GM20000 (cell line): ENCODE measurements at regions not wholly inside any gene's neighbourhood (a gene's known extent, or its start where the extent isn't known, plus 50 kb on each side); places are given as distances from the start of the nearest gene placed in this dataset.

Experiments used
- DNase-seq: peaks from one replicate; pipeline ENCODE4 v3.0.0; 2012; ENCODE audit warnings: low spot score
- CTCF ChIP-seq: IDR thresholded peaks from 2 replicates; pipeline ENCODE4 v1.5.1; 2012; ENCODE audit warnings: mild to moderate bottlenecking, control low read depth; ENCODE audit errors: extremely low read depth, missing control alignments

GRCh38 chr15:38930851-38931572, 366.4 kb upstream of the RASGRP1 start:
- DNase-seq: no peak
- TF ChIP-seq CTCF: no peak

GRCh38 chr15:38941399-38941953, 376.9 kb upstream of the RASGRP1 start:
- DNase-seq: no peak
- TF ChIP-seq CTCF: no peak

GRCh38 chr15:38944536-38944935, 379.9 kb upstream of the RASGRP1 start:
- no peak for DNase-seq
- TF ChIP-seq CTCF: no peak

GRCh38 chr15:38945551-38946298, 381.1 kb upstream of the RASGRP1 start:
- TF ChIP-seq CTCF: no peak
- no peak for DNase-seq

GRCh38 chr15:38954090-38954489, 389.5 kb upstream of the RASGRP1 start:
- TF ChIP-seq CTCF: no peak
- no peak for DNase-seq

GRCh38 chr15:38961456-38961855, 396.8 kb upstream of the RASGRP1 start:
- no peak for TF ChIP-seq CTCF
- no peak for DNase-seq

- no peak for TF ChIP-seq CTCF
- no peak for DNase-seq
These were observed 397.3 kb upstream of the RASGRP1 start for GRCh38 chr15:38961931-38962330.
